Peyer's patch (tissue), 4 donors: ENCODE measurements at regions not wholly inside any gene's neighbourhood (a gene's known extent, or its start where the extent isn't known, plus 50 kb on each side); places are given as distances from the start of the nearest gene placed in this dataset.

Experiments
- POLR2A ChIP-seq, 2 donors: fragments of 450-650 bp; IDR thresholded peaks; one replicate each; pipeline ENCODE4 v1.5.1; 2017; ENCODE audit warnings: antibody characterized with exemption in 2 of 2, mild to moderate bottlenecking in 2 of 2, moderate library complexity in 2 of 2
- TF ChIP-seq, protein P1 (sequence below), 6 experiments: fragments of 450-650 bp in 4 of 6; fragments of 200-600 bp in 2 of 6; sonication (generic) in 1 of 6; IDR thresholded peaks; one replicate each; pipeline ENCODE4 v1.5.1; 2017 to 2019; ENCODE audit warnings: antibody characterized with exemption in 6 of 6, mild to moderate bottlenecking in 3 of 6, moderate library complexity in 1 of 6

- TF ChIP-seq, protein P1, sequence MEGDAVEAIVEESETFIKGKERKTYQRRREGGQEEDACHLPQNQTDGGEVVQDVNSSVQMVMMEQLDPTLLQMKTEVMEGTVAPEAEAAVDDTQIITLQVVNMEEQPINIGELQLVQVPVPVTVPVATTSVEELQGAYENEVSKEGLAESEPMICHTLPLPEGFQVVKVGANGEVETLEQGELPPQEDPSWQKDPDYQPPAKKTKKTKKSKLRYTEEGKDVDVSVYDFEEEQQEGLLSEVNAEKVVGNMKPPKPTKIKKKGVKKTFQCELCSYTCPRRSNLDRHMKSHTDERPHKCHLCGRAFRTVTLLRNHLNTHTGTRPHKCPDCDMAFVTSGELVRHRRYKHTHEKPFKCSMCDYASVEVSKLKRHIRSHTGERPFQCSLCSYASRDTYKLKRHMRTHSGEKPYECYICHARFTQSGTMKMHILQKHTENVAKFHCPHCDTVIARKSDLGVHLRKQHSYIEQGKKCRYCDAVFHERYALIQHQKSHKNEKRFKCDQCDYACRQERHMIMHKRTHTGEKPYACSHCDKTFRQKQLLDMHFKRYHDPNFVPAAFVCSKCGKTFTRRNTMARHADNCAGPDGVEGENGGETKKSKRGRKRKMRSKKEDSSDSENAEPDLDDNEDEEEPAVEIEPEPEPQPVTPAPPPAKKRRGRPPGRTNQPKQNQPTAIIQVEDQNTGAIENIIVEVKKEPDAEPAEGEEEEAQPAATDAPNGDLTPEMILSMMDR (IDR thresholded peaks at IDR 0.05) = no peak
- TF ChIP-seq POLR2A (IDR thresholded peaks at IDR 0.05) = no peak
These were observed 66.1 kb upstream of the GALNT15 start for GRCh38 chr3:16108424-16108823.
